Stimulated activated CD4-positive, alpha-beta T cell treated with anti-CD3 and anti-CD28 coated beads, Interleukin-2, amount 100 ng/mL, for 48 hours (primary cell): ENCODE measurements at regions not wholly inside any gene's neighbourhood (a gene's known extent, or its start where the extent isn't known, plus 50 kb on each side); places are given as distances from the start of the nearest gene placed in this dataset.

ENCODE experiments used
- DNase-seq, 2 donors: peaks; one replicate each; pipeline ENCODE4 v3.0.0-alpha.2; 2020

GRCh38 chrX:39361736-39362135, 560.5 kb downstream of the MID1IP1 start:
- no peak for DNase-seq

GRCh38 chrX:39367416-39367815, 566.2 kb downstream of the MID1IP1 start:
- DNase-seq: no peak

GRCh38 chrX:39372115-39372514, 570.9 kb downstream of the MID1IP1 start:
- no peak for DNase-seq

GRCh38 chrX:39377157-39377556, 575.9 kb downstream of the MID1IP1 start:
- no peak for DNase-seq

GRCh38 chrX:39377773-39378172, 576.5 kb downstream of the MID1IP1 start:
- DNase-seq: no peak

GRCh38 chrX:39381422-39381821, 580.2 kb downstream of the MID1IP1 start:
- no peak for DNase-seq

- DNase-seq: no peak
These were observed 583.7 kb downstream of the MID1IP1 start for GRCh38 chrX:39384996-39385395.

GRCh38 chrX:39388730-39389129, 587.5 kb downstream of the MID1IP1 start:
- no peak for DNase-seq

GRCh38 chrX:39396358-39396995, 595.2 kb downstream of the MID1IP1 start:
- DNase-seq: no peak

GRCh38 chrX:39397561-39398199, 596.4 kb downstream of the MID1IP1 start:
- no peak for DNase-seq

- DNase-seq: no peak
These were observed 597.1 kb downstream of the MID1IP1 start for GRCh38 chrX:39398215-39398962.

- DNase-seq: no peak
These were observed 597.7 kb downstream of the MID1IP1 start for GRCh38 chrX:39398963-39399261.

GRCh38 chrX:39399387-39399786, 598.1 kb downstream of the MID1IP1 start:
- no peak for DNase-seq

- DNase-seq: no peak
These were observed 600.3 kb downstream of the MID1IP1 start for GRCh38 chrX:39401483-39402110.

- no peak for DNase-seq
These were observed 600.9 kb downstream of the MID1IP1 start for GRCh38 chrX:39402158-39402557.

GRCh38 chrX:39406799-39407198, 605.5 kb downstream of the MID1IP1 start:
- no peak for DNase-seq

- DNase-seq: no peak
These were observed 608.1 kb downstream of the MID1IP1 start for GRCh38 chrX:39409246-39409917.

GRCh38 chrX:39414290-39414854, 613.1 kb downstream of the MID1IP1 start:
- no peak for DNase-seq

- no peak for DNase-seq
These were observed 615.4 kb downstream of the MID1IP1 start for GRCh38 chrX:39416547-39417260.

GRCh38 chrX:39418254-39418704, 617.0 kb downstream of the MID1IP1 start:
- DNase-seq: no peak

- no peak for DNase-seq
These were observed 617.7 kb downstream of the MID1IP1 start for GRCh38 chrX:39418731-39419638.
